Activated CD4-positive, CD25-positive, alpha-beta regulatory T cell (primary cell): ENCODE measurements at regions not wholly inside any gene's neighbourhood (a gene's known extent, or its start where the extent isn't known, plus 50 kb on each side); places are given as distances from the start of the nearest gene placed in this dataset.

ENCODE experiments used
- DNase-seq, 4 experiments: peaks; one replicate each; lab custom pipeline; 2025; lab: John Stamatoyannopoulos, UW

- no peak for DNase-seq
Measured at GRCh38 chr1:231108516-231109302, 53.1 kb upstream of the TRIM67 start.

GRCh38 chr1:231107600-231108326, 54.1 kb upstream of the TRIM67 start:
- DNase-seq = no peak

- DNase-seq = no peak
Measured at GRCh38 chr1:231107151-231107550, 54.7 kb upstream of the TRIM67 start.

GRCh38 chr1:231106347-231106746, 55.5 kb upstream of the TRIM67 start:
- DNase-seq = no peak

GRCh38 chr1:231104917-231105316, 56.9 kb upstream of the TRIM67 start:
- DNase-seq = no peak

- DNase-seq = no peak
Measured at GRCh38 chr1:231103961-231104360, 57.9 kb upstream of the TRIM67 start.

GRCh38 chr1:231099996-231100767, 60.1 kb upstream of the FAM89A start:
- DNase-seq = no peak

- no peak for DNase-seq
Measured at GRCh38 chr1:231099311-231099710, 59.3 kb upstream of the FAM89A start.

GRCh38 chr1:231095595-231095994, 55.5 kb upstream of the FAM89A start:
- no peak for DNase-seq

- no peak for DNase-seq
Measured at GRCh38 chr1:231094421-231094820, 54.4 kb upstream of the FAM89A start.

GRCh38 chr1:231093156-231093922, 53.3 kb upstream of the FAM89A start:
- DNase-seq = no peak

GRCh38 chr1:231092380-231092779, 52.3 kb upstream of the FAM89A start:
- DNase-seq = no peak

GRCh38 chr1:231091831-231092301, 51.8 kb upstream of the FAM89A start:
- peak in 1 of 4 experiments; percentile 10 for DNase-seq

- DNase-seq = no peak
Measured at GRCh38 chr1:231091415-231091814, 51.4 kb upstream of the FAM89A start.
